ENCODE measurements at regions not wholly inside any gene's neighbourhood (a gene's known extent, or its start where the extent isn't known, plus 50 kb on each side); places are given as distances from the start of the nearest gene placed in this dataset.
A peak's percentile ranks its signal among the peaks of the same experiment; 100 is the strongest.

DNA sequence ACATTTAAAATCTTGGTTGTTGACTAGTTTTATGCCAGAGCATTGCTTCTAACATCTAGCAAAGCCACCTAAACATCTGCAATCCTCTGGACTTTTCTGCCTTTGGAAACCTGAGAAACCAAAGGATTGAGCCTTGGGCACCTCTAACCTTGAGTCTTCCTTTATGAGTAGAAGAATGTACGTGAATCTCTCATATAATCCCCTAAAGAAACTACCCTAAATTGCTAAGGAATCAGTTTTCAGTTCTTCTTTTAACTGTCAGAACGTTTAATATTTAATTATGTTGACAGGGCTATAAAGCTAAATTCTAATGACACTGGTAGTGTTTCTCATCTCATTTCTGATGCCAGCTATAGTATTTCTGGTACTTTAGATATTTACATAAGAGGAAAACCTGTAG is 997.3 kb downstream of the AMY1C start:
- Histone ChIP-seq H4K8ac (ENCODE audit: low read depth, low read length) (no peak overlapping the region), H3K27ac (replicated peaks; ENCODE audit: low read length) (no peak overlapping the region), H2AK5ac (ENCODE audit: low read depth, low read length) (no peak overlapping the region), H3K9me3 (replicated peaks in 1 of 2; ENCODE audit: control insufficient read depth in 2 of 2, insufficient read depth in 1 of 2, low read depth in 1 of 2, low read length in 2 of 2) (no peaks in the 10 kb centered on the region), H3K4me1 (ENCODE audit: control insufficient read depth in 2 of 2, insufficient read depth in 1 of 2, low read depth in 1 of 2, low read length in 2 of 2) (no peaks in the 10 kb centered on the region), H2AFZ (ENCODE audit: low read length) (no peak overlapping the region), H3K4ac (ENCODE audit: low read length) (no peak overlapping the region), H3K18ac (ENCODE audit: low read length) (no peak overlapping the region), H3K27me3 (ENCODE audit: control insufficient read depth in 3 of 3, insufficient read depth in 3 of 3, low read depth in 1 of 3, low read length in 3 of 3) (no peaks in the 10 kb centered on the region), H3K4me2 (ENCODE audit: insufficient read depth, low read length, poor library complexity, severe bottlenecking) (no peak overlapping the region), H3K23ac (ENCODE audit: low read depth, low read length, poor library complexity) (no peak overlapping the region), H3K36me3 (replicated peaks in 1 of 2; ENCODE audit: control insufficient read depth in 2 of 2, insufficient read depth in 2 of 2, low read length in 2 of 2) (no peaks in the 10 kb centered on the region), H3K14ac (ENCODE audit: low read length) (no peak overlapping the region), H2BK5ac (ENCODE audit: low read length) (no peak overlapping the region), H2BK15ac (ENCODE audit: low read length) (no peak overlapping the region), H3K79me1 (ENCODE audit: low read depth, low read length) (no peaks in the 10 kb centered on the region), H3K9ac (ENCODE audit: low read depth, low read length, poor library complexity) (no peak overlapping the region), H2BK120ac (ENCODE audit: low read depth, low read length) (no peak overlapping the region), H2BK12ac (ENCODE audit: low read length) (no peak overlapping the region), H4K91ac (ENCODE audit: low read depth, low read length, poor library complexity) (no peak overlapping the region), H3K4me3 (ENCODE audit: low read length in 2 of 2) (no peak overlapping the region)
- no peak for DNase-seq (ENCODE audit: low spot score)
- WGBS, 2 donors (ENCODE audit: extremely low coverage in 2 of 2, insufficient read length in 2 of 2, insufficient replicate concordance in 1 of 2) = no CpG with 5 or more reads among the region's 2 CpGs

DNA sequence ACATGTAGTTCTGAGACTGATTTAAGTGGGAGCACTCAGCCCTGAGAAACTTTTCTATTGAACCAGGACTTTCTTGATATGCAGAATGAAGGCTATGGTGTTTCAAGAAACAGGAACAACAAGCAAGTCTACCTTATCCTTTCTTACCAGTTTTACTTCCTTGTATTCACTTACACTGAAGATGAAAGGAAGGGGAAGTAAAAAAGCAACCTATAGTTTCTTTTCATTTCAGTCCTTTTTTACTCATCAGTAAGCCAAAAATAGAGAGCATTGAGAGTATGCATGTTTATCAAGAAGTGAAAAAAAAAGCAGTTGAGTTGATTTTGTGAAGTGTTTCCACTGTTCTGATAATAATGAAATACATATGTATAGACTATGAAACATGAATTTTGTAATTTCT is 1010.3 kb downstream of the AMY1C start:
- H4K91ac ChIP-seq (ENCODE audit: low read depth, low read length, poor library complexity) = no peak overlapping the region
- H3K23ac ChIP-seq (ENCODE audit: low read depth, low read length, poor library complexity) = no peak overlapping the region
- H3K79me1 ChIP-seq (ENCODE audit: low read depth, low read length) = no peaks in the 10 kb centered on the region
- H3K36me3 ChIP-seq (replicated peaks in 1 of 2; ENCODE audit: control insufficient read depth in 2 of 2, insufficient read depth in 2 of 2, low read length in 2 of 2) = no peaks in the 10 kb centered on the region
- no peak overlapping the region for H2BK15ac ChIP-seq (ENCODE audit: low read length)
- no peak overlapping the region for H3K14ac ChIP-seq (ENCODE audit: low read length)
- H2BK120ac ChIP-seq (ENCODE audit: low read depth, low read length) = no peak overlapping the region
- no peak overlapping the region for H2BK5ac ChIP-seq (ENCODE audit: low read length)
- no peak overlapping the region for H3K4me3 ChIP-seq (ENCODE audit: low read length in 2 of 2)
- no peak overlapping the region for H4K8ac ChIP-seq (ENCODE audit: low read depth, low read length)
- H3K4ac ChIP-seq (ENCODE audit: low read length) = no peak overlapping the region
- H2BK12ac ChIP-seq (ENCODE audit: low read length) = no peak overlapping the region
- no peaks in the 10 kb centered on the region for H3K9me3 ChIP-seq (replicated peaks in 1 of 2; ENCODE audit: control insufficient read depth in 2 of 2, insufficient read depth in 1 of 2, low read depth in 1 of 2, low read length in 2 of 2)
- no peak overlapping the region for H3K4me2 ChIP-seq (ENCODE audit: insufficient read depth, low read length, poor library complexity, severe bottlenecking)
- H3K27ac ChIP-seq (replicated peaks; ENCODE audit: low read length) = no peak overlapping the region
- H3K18ac ChIP-seq (ENCODE audit: low read length) = no peak overlapping the region
- H3K27me3 ChIP-seq (ENCODE audit: control insufficient read depth in 3 of 3, insufficient read depth in 3 of 3, low read depth in 1 of 3, low read length in 3 of 3) = no peaks in the 10 kb centered on the region
- H3K9ac ChIP-seq (ENCODE audit: low read depth, low read length, poor library complexity) = no peak overlapping the region
- H2AFZ ChIP-seq (ENCODE audit: low read length) = no peak overlapping the region
- H2AK5ac ChIP-seq (ENCODE audit: low read depth, low read length) = no peak overlapping the region
- no peaks in the 10 kb centered on the region for H3K4me1 ChIP-seq (ENCODE audit: control insufficient read depth in 2 of 2, insufficient read depth in 1 of 2, low read depth in 1 of 2, low read length in 2 of 2)
- DNase-seq (ENCODE audit: low spot score) = no peak

DNA sequence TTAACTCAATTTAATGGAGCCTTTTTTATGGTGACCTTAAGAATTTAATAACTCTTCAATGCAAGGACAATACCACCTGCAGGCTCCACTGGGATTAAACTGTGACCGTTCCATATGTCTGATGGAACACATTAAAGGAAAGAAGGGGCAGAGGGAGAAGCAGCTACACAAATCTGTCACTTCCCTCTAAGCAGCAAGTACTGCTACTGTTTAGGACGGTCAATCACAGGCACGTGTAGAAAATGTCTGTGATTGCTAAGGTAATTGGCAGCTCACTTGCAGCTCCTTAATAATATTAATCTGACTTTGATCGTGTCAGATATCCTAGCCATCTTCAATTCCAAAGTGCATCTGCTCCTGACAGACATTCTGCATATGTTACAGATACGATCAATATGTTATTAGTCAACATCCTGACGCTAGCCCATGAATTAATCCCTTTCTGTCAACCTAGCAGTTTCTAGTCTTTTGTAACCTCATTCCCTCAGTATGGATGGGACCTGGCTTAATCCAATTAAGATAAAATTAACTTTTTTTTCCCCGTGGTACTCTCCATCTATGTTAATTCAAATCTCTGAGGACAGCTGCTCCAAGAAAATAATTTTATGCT is 1012.4 kb downstream of the AMY1C start:
- Histone ChIP-seq H3K9ac (ENCODE audit: low read depth, low read length, poor library complexity) (no peak overlapping the region), H2BK120ac (ENCODE audit: low read depth, low read length) (no peak overlapping the region), H3K4me1 (ENCODE audit: control insufficient read depth in 2 of 2, insufficient read depth in 1 of 2, low read depth in 1 of 2, low read length in 2 of 2) (no peaks in the 10 kb centered on the region), H3K4ac (ENCODE audit: low read length) (no peak overlapping the region), H2BK15ac (ENCODE audit: low read length) (no peak overlapping the region), H2BK12ac (ENCODE audit: low read length) (no peak overlapping the region), H3K18ac (ENCODE audit: low read length) (no peak overlapping the region), H3K23ac (ENCODE audit: low read depth, low read length, poor library complexity) (no peak overlapping the region), H2BK5ac (ENCODE audit: low read length) (no peak overlapping the region), H2AK5ac (ENCODE audit: low read depth, low read length) (no peak overlapping the region), H2AFZ (ENCODE audit: low read length) (no peak overlapping the region), H4K8ac (ENCODE audit: low read depth, low read length) (no peak overlapping the region), H3K9me3 (replicated peaks in 1 of 2; ENCODE audit: control insufficient read depth in 2 of 2, insufficient read depth in 1 of 2, low read depth in 1 of 2, low read length in 2 of 2) (no peaks in the 10 kb centered on the region), H3K4me3 (ENCODE audit: low read length in 2 of 2) (no peak overlapping the region), H3K27me3 (ENCODE audit: control insufficient read depth in 3 of 3, insufficient read depth in 3 of 3, low read depth in 1 of 3, low read length in 3 of 3) (no peaks in the 10 kb centered on the region), H3K36me3 (replicated peaks in 1 of 2; ENCODE audit: control insufficient read depth in 2 of 2, insufficient read depth in 2 of 2, low read length in 2 of 2) (no peaks in the 10 kb centered on the region), H3K4me2 (ENCODE audit: insufficient read depth, low read length, poor library complexity, severe bottlenecking) (no peak overlapping the region), H3K79me1 (ENCODE audit: low read depth, low read length) (no peaks in the 10 kb centered on the region), H4K91ac (ENCODE audit: low read depth, low read length, poor library complexity) (no peak overlapping the region), H3K14ac (ENCODE audit: low read length) (peak overlapping the region; percentile 47), H3K27ac (replicated peaks; ENCODE audit: low read length) (no peak overlapping the region)
- no peak for DNase-seq (ENCODE audit: low spot score)
- no CpG with 5 or more reads among the region's 7 CpGs for WGBS, 2 donors (ENCODE audit: extremely low coverage in 2 of 2, insufficient read length in 2 of 2, insufficient replicate concordance in 1 of 2)

DNA sequence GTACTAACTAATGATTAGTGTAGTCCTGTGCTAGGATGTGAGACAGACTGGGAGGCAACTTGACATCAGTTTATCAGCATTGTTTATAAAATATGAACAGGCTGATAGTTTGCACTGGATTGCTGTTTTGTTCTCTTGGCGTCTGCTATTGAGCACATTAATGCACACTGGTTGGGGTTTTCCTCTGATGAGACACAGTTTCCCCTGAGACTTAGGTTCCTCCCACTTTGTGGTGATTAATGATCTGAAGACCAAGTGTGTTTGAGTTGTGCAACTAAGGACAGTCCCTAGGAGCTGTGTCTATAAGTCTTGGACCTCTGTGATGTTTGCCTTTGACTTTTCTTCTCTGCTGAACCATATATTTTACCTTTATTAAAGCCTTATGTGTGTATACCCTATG is 1015.4 kb downstream of the AMY1C start:
- Histone ChIP-seq H3K4me1 (ENCODE audit: control insufficient read depth in 2 of 2, insufficient read depth in 1 of 2, low read depth in 1 of 2, low read length in 2 of 2) (no peaks in the 10 kb centered on the region), H2AFZ (ENCODE audit: low read length) (no peak overlapping the region), H2BK5ac (ENCODE audit: low read length) (no peak overlapping the region), H3K36me3 (replicated peaks in 1 of 2; ENCODE audit: control insufficient read depth in 2 of 2, insufficient read depth in 2 of 2, low read length in 2 of 2) (no peaks in the 10 kb centered on the region), H2BK120ac (ENCODE audit: low read depth, low read length) (no peak overlapping the region), H2BK12ac (ENCODE audit: low read length) (no peak overlapping the region), H3K18ac (ENCODE audit: low read length) (no peak overlapping the region), H4K8ac (ENCODE audit: low read depth, low read length) (no peak overlapping the region), H3K27ac (replicated peaks; ENCODE audit: low read length) (no peak overlapping the region), H3K4ac (ENCODE audit: low read length) (no peak overlapping the region), H3K14ac (ENCODE audit: low read length) (no peak overlapping the region), H3K4me2 (ENCODE audit: insufficient read depth, low read length, poor library complexity, severe bottlenecking) (no peak overlapping the region), H3K27me3 (ENCODE audit: control insufficient read depth in 3 of 3, insufficient read depth in 3 of 3, low read depth in 1 of 3, low read length in 3 of 3) (no peaks in the 10 kb centered on the region), H3K4me3 (ENCODE audit: low read length in 2 of 2) (no peak overlapping the region), H4K91ac (ENCODE audit: low read depth, low read length, poor library complexity) (no peak overlapping the region), H3K9me3 (replicated peaks in 1 of 2; ENCODE audit: control insufficient read depth in 2 of 2, insufficient read depth in 1 of 2, low read depth in 1 of 2, low read length in 2 of 2) (no peaks in the 10 kb centered on the region), H3K23ac (ENCODE audit: low read depth, low read length, poor library complexity) (no peak overlapping the region), H3K79me1 (ENCODE audit: low read depth, low read length) (no peaks in the 10 kb centered on the region), H3K9ac (ENCODE audit: low read depth, low read length, poor library complexity) (no peak overlapping the region), H2AK5ac (ENCODE audit: low read depth, low read length) (no peak overlapping the region), H2BK15ac (ENCODE audit: low read length) (no peak overlapping the region)
- no CpG with 5 or more reads among the region's 1 CpG for WGBS, 2 donors (ENCODE audit: extremely low coverage in 2 of 2, insufficient read length in 2 of 2, insufficient replicate concordance in 1 of 2)
- DNase-seq (ENCODE audit: low spot score) = no peak
